ENCODE measurements at regions not wholly inside any gene's neighbourhood (a gene's known extent, or its start where the extent isn't known, plus 50 kb on each side); places are given as distances from the start of the nearest gene placed in this dataset.
"Not testable (repeated sequence)": the region's sequence is repeated elsewhere in the genome, so short reads cannot be mapped to it uniquely, and the experiment has no call there.

DNA sequence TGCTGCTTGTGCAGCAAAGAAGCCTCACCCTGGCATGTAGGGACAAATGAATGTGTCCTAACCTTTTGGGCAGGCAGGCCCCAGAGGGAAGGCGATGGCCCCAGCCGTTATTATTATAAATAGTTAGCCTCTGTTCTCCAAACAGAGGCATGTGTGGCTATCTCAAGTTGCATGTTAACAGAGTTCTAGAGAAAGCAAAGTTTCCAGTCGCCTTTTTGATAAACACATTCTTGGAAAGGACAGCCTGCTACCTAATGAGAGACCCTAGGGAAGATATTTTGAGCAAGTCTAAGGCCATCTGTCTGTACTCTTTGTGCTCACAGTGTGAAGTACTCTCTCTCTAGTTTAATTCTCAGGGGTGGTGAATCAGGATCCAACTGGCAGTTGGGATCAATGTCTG is 97.4 kb upstream of the FHL2 start:
- no peaks in the 10 kb centered on the region for H3K36me3 Mint-ChIP-seq (ENCODE audit: insufficient read depth)
- H3K9me3 Mint-ChIP-seq: peaks cover 6% of the 10 kb centered on the region
- DNase-seq (ENCODE audit: low spot score in 2 of 2) (no peak), ATAC-seq (replicated peaks; ENCODE audit: extremely low read depth, poor library complexity, severe bottlenecking) (no peak)
- H3K27me3 Mint-ChIP-seq: peaks cover 78% of the 10 kb centered on the region
- no peak overlapping the region for H3K4me3 Mint-ChIP-seq
- no peaks in the 10 kb centered on the region for H3K4me1 Mint-ChIP-seq
- no peak overlapping the region for H3K27ac Mint-ChIP-seq (ENCODE audit: low read depth)

DNA sequence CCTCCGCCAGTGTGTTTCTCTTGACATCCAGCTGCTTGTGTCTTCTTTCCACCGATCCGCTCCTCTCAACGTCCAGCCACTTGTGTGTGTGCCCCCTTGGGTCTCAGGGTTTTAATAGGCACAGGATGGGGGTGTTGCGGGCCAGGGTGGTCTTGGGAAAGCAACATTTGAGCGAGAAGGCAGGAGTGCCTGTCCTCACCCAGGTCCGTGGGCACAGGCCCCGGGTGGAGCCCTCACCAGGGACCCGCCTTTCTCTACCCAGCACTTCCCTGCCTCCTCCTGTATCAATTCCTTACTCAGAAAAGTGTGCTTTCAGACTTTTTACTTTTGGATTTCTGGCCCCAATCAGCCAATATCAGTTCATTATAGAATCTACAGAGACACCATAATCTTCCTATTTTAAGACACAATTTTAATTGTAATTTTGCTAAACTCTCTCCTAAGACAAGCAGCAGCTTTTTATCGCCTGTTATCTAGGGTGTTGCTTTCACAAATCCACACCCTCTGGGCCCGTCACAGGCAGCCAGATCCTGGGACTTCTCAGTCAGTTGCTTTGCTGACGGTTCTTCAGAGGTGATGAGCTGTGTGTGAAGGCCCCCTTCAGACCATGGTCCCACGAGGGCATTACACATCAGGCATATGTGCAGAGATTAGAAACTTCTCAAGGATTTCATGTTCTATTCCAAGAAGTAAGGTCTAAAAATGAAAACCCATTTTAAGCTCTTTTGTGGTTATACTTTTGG is 96.0 kb upstream of the FHL2 start:
- H3K4me3 Mint-ChIP-seq: no peak overlapping the region
- H3K36me3 Mint-ChIP-seq (ENCODE audit: insufficient read depth): no peaks in the 10 kb centered on the region
- ATAC-seq (replicated peaks; ENCODE audit: extremely low read depth, poor library complexity, severe bottlenecking): no peak
- peaks cover 6% of the 10 kb centered on the region for H3K9me3 Mint-ChIP-seq
- H3K27ac Mint-ChIP-seq (ENCODE audit: low read depth): no peak overlapping the region
- H3K27me3 Mint-ChIP-seq: peaks cover 80% of the 10 kb centered on the region
- no peak for DNase-seq (ENCODE audit: low spot score in 2 of 2)
- H3K4me1 Mint-ChIP-seq: no peaks in the 10 kb centered on the region

DNA sequence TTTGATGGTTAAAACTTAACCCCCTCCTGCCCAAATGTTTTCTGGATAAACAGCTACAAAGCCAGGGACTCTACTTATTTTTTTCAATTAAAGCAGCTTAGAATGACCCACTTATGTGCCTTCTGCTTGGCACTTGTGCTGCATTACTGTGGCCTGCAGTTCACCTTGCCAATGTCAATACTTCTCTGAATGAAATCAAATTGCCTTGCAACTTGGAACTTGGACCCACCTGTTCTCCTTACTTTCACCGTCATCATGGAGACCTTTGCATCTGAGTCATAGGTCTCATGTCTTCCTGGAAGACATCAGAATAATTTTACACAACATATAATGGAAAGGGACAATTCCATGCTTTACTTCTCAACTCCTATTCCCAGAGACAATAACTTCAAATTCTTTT is 92.1 kb upstream of the FHL2 start:
- Mint-ChIP-seq H3K4me1 (no peaks in the 10 kb centered on the region), H3K4me3 (no peak overlapping the region), H3K36me3 (ENCODE audit: insufficient read depth) (no peaks in the 10 kb centered on the region), H3K27me3 (peaks cover 45% of the 10 kb centered on the region), H3K9me3 (peaks cover 6% of the 10 kb centered on the region), H3K27ac (ENCODE audit: low read depth) (no peak overlapping the region)
- DNase-seq (ENCODE audit: low spot score in 2 of 2): no peak
- ATAC-seq (replicated peaks; ENCODE audit: extremely low read depth, poor library complexity, severe bottlenecking): no peak

DNA sequence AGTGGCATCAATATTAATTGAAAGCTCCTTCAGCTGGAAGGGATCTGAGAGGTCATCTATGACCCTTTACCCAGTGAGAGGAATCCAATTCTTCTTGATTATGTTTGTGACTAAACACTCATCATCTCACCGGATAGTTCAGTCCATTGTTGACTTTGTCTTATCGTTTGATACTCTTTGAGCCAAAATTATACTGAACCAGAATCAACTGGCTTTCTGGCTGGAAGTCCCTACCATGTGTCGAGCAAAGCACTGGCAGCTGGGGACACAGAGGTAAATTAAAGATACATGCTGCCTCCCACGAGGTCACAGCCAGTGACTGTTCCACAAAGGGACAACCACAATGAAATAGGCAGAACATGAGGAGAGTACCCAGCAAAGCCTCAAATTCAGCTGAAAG is 91.4 kb upstream of the FHL2 start:
- DNase-seq (ENCODE audit: low spot score in 2 of 2) (no peak), ATAC-seq (replicated peaks; ENCODE audit: extremely low read depth, poor library complexity, severe bottlenecking) (no peak)
- no peak overlapping the region for H3K27ac Mint-ChIP-seq (ENCODE audit: low read depth)
- no peaks in the 10 kb centered on the region for H3K36me3 Mint-ChIP-seq (ENCODE audit: insufficient read depth)
- no peak overlapping the region for H3K4me3 Mint-ChIP-seq
- H3K27me3 Mint-ChIP-seq: peaks cover 45% of the 10 kb centered on the region
- H3K9me3 Mint-ChIP-seq: peaks cover 6% of the 10 kb centered on the region
- no peaks in the 10 kb centered on the region for H3K4me1 Mint-ChIP-seq

DNA sequence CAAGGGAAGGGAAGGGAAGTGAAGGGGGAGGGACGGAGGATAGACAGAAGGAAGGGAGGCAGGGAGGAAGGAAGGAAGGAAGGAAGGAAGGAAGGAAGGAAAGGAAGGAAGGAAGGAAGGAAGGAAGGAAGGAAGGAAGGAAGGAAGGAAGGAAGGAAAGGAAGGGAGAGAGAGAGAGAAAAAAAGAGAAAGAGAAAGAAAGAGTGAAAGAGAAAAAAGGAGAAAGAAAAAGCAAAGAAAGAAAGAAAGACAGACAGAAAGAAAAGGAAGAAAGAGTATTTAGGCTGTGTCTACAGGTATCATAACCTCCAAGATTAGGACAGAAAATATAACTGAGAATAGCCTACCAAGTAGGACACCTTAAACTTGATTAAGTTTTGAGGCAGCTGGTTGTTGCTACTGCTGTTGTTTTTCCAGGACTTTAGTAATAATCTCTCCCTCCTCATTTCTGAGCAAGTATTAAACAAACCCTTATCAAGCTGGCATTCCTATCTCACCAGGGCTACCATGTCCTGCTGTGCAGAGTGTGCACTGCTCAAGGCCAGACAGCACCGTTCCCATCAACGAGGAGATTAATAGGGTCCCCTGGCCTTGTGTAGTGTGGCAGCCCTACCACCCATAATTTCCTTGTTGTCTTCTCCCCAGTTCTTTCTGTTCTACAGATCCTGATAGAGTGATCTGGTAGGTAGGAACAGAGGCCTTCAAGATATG is 90.5 kb upstream of the FHL2 start:
- Mint-ChIP-seq H3K27ac (ENCODE audit: low read depth) (no peak overlapping the region), H3K4me3 (no peak overlapping the region), H3K4me1 (no peaks in the 10 kb centered on the region)

DNA sequence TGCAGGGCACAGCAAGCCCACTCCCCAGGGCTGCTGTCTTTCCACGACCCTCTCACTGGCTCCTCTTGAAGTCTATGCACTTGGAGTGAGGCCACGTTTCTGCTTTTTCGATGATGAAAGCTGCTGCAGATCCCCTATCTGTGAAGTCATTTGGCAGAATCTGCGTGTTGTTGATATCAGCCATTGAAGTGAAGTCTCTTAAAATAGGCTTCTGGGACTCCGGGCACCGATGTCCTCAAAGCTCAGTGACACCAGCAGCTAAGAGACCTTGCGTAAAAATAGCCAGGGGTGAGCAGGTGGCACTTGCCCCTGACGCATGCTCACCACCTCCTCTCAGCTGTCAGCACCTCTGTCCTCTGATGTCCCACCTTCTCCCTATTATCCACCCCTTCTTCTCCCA is 89.4 kb upstream of the FHL2 start:
- Mint-ChIP-seq H3K4me3 (no peak overlapping the region), H3K27me3 (peaks cover 27% of the 10 kb centered on the region), H3K36me3 (ENCODE audit: insufficient read depth) (no peaks in the 10 kb centered on the region), H3K4me1 (no peaks in the 10 kb centered on the region), H3K9me3 (peaks cover 5% of the 10 kb centered on the region), H3K27ac (ENCODE audit: low read depth) (no peak overlapping the region)
- ATAC-seq (replicated peaks; ENCODE audit: extremely low read depth, poor library complexity, severe bottlenecking): no peak
- DNase-seq (ENCODE audit: low spot score in 2 of 2): no peak

More for the DNA sequence above, 90.5 kb upstream of the FHL2 start:
- ATAC-seq (replicated peaks; ENCODE audit: extremely low read depth, poor library complexity, severe bottlenecking) (no peak), DNase-seq (ENCODE audit: low spot score in 2 of 2) (no peak)
- Mint-ChIP-seq H3K9me3 (peaks cover 6% of the 10 kb centered on the region), H3K36me3 (ENCODE audit: insufficient read depth) (no peaks in the 10 kb centered on the region), H3K27me3 (peaks cover 36% of the 10 kb centered on the region)

DNA sequence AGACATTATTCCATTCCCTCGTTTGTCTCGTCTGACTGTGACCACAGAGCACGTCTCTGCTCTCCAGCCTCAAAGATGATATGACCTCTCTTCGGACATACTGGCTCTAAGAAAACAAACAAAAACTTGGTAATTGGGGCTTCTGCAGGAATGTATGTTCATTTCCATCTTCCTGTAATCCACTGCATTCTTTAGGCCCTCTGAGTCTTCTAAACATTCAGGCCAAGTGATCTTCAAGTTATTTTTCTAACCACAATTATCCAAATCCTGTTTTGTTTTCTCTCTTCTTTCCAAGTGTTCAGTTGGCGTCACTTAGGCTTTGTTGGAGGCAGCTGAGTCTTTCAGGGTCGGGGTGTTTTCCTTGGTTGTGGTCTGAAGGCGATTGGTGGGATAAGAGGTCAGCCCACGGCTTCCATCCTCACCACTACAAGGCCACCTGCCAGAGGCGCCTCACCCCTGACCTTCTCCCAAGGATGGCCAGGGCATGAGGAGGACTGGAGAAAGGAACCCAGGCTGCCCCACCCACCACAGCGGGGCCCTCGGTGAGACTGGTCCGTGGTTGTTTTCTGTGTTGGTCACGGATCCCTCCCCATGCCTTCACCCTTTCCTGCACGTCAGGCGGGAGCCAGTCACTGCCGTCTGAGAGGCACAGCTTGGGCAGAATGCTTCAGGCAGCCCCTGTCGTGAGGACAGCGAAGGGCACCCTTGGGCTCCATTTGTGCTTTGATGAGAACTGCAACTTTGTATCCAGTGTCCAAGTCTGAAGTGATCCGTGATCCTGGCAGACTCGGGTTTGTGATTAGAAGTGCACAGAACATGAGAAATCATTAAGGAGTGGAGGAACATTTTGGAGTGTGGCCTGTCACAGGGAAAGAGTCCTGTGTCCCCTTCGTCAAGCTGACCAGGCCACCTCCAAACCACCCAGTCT is 88.6 kb upstream of the FHL2 start:
- peaks cover 18% of the 10 kb centered on the region for H3K27me3 Mint-ChIP-seq
- no peaks in the 10 kb centered on the region for H3K4me1 Mint-ChIP-seq
- no peak overlapping the region for H3K27ac Mint-ChIP-seq (ENCODE audit: low read depth)
- no peak for ATAC-seq (replicated peaks; ENCODE audit: extremely low read depth, poor library complexity, severe bottlenecking)
- no peak for DNase-seq (ENCODE audit: low spot score in 2 of 2)
- H3K4me3 Mint-ChIP-seq: no peak overlapping the region
- no peaks in the 10 kb centered on the region for H3K9me3 Mint-ChIP-seq
- no peaks in the 10 kb centered on the region for H3K36me3 Mint-ChIP-seq (ENCODE audit: insufficient read depth)

DNA sequence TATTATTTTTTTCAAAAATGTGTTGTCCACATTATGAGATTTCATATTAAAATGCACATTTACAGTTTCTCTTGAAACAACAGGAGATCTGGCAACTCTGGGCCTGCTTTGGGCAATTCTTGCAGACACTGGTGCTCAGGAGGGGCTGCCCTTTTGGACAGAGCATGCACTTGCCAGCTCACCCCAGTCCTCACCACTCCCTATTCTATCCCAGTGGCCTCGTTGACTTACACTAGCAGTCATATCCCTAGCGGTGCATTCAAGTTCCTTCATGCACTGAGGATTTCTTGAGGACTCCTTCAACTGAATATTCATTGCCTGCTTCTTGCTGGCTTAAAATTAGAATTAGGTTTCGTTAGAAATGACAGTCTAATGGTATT is 87.9 kb upstream of the FHL2 start:
- ATAC-seq (replicated peaks; ENCODE audit: extremely low read depth, poor library complexity, severe bottlenecking): no peak
- Mint-ChIP-seq H3K27me3 (peaks cover 12% of the 10 kb centered on the region), H3K4me1 (no peaks in the 10 kb centered on the region), H3K27ac (ENCODE audit: low read depth) (no peak overlapping the region), H3K4me3 (no peak overlapping the region), H3K9me3 (no peaks in the 10 kb centered on the region), H3K36me3 (ENCODE audit: insufficient read depth) (no peaks in the 10 kb centered on the region)
- DNase-seq (ENCODE audit: low spot score in 2 of 2): no peak

DNA sequence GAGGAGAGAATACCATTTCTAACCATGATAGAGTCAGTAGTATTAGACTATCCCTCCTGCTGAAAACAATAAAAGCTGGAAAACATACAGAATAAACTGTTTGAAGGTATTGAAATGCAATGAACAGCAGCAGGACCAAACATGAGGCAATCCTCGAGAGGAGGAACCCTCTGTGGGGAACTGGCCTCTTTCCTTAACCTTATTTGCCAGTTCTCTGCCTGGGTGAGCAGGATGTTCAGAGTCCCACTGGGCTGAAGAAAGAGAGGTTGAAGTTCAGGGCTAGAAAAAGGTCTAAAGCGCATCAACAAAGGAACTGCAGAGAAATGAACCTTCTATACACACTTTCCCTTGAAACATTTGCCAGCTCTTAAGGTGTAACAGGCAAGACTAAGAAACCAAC is 79.8 kb upstream of the FHL2 start:
- Mint-ChIP-seq H3K27me3 (peaks cover 38% of the 10 kb centered on the region), H3K36me3 (ENCODE audit: insufficient read depth) (no peaks in the 10 kb centered on the region), H3K9me3 (no peaks in the 10 kb centered on the region), H3K4me1 (no peaks in the 10 kb centered on the region), H3K4me3 (no peak overlapping the region), H3K27ac (ENCODE audit: low read depth) (no peak overlapping the region)
- ATAC-seq (replicated peaks; ENCODE audit: extremely low read depth, poor library complexity, severe bottlenecking) (no peak), DNase-seq (ENCODE audit: low spot score in 2 of 2) (no peak)

DNA sequence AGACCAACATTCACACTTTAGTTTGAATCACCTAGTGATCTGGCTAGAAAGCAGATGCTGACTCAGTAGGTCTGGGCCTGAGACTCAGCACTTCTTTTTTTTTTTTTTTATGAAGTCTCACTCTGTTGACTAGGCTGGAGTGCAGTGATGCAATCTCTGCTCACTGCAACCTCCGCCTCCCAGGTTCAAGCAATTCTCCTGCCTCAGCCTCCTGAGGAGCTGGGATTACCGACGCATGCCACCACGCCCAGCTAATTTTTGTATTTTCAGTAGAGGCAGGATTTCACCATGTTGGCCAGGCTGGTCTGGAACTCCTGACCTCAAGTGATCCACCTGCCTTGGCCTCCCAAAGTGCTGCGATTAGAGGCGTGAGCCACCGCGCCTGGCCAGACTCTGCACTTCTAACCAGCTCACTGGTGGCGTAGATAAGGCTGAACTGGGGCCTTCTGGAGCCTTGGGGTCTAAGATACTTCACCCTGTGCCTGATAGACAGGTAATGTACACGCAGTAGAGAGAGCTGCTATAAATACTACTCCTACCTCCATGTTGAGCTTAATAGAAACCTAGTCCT is 78.3 kb upstream of the FHL2 start:
- H3K9me3 Mint-ChIP-seq: not testable (repeated sequence)

DNA sequence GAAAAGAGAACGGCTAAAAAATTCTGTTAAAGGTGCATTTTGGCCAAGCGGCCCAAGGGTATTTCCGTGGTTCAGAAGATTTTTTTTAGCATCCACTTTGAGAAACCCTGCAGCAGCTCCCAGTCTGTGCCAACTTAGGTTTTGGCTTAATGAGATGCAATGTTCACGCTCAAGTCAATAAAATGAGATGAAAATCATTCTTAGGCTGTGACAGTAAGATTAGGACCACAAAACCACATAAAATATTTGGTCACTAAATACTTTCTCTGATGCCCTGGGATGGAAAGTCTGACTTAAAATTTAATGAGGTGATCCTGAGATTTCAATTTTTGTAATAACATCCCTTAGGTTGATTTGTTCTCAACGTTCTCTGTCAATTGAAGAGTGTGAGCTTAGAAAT is 74.2 kb upstream of the FHL2 start:
- Mint-ChIP-seq H3K27me3 (peaks cover 25% of the 10 kb centered on the region), H3K36me3 (ENCODE audit: insufficient read depth) (no peaks in the 10 kb centered on the region), H3K4me1 (no peaks in the 10 kb centered on the region), H3K4me3 (no peak overlapping the region), H3K27ac (ENCODE audit: low read depth) (no peak overlapping the region), H3K9me3 (no peaks in the 10 kb centered on the region)
- ATAC-seq (replicated peaks; ENCODE audit: extremely low read depth, poor library complexity, severe bottlenecking): no peak
- DNase-seq (ENCODE audit: low spot score in 2 of 2): no peak

More for the DNA sequence above, 78.3 kb upstream of the FHL2 start:
- DNase-seq (ENCODE audit: low spot score in 2 of 2); ATAC-seq (replicated peaks; ENCODE audit: extremely low read depth, poor library complexity, severe bottlenecking); H3K4me1 Mint-ChIP-seq; H3K4me3 Mint-ChIP-seq; H3K36me3 Mint-ChIP-seq (ENCODE audit: insufficient read depth); H3K27ac Mint-ChIP-seq (ENCODE audit: low read depth): not testable (repeated sequence)
- H3K27me3 Mint-ChIP-seq: peaks cover 48% of the 10 kb centered on the region

DNA sequence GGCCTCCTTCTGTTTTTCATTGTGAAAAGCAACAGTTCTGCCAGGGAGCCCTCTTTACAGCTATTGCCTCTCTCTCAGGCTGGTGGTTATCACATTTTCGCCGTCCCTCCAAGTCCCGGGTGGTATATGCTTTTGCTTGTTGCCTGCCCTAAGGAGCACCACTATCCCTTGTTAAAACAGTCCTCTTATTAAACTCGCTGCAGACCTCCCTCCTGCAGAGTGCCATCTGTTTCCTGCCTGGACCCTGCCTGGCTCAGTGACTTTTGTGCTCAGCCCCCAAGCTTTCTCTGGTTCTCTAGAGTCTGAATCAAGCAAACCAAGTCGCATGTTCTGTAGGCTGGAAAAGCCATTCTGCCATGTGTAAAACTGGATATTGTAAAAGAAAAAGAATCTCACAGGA is 72.1 kb upstream of the FHL2 start:
- peaks cover 39% of the 10 kb centered on the region for H3K27me3 Mint-ChIP-seq

More for the DNA sequence above, 72.1 kb upstream of the FHL2 start:
- no peak for DNase-seq (ENCODE audit: low spot score in 2 of 2)
- Mint-ChIP-seq H3K4me3 (no peak overlapping the region), H3K27ac (ENCODE audit: low read depth) (no peak overlapping the region), H3K4me1 (no peaks in the 10 kb centered on the region), H3K36me3 (ENCODE audit: insufficient read depth) (no peaks in the 10 kb centered on the region), H3K9me3 (no peaks in the 10 kb centered on the region)
- no peak for ATAC-seq (replicated peaks; ENCODE audit: extremely low read depth, poor library complexity, severe bottlenecking)
